MCF 10A (cell line): ENCODE measurements at regions not wholly inside any gene's neighbourhood (a gene's known extent, or its start where the extent isn't known, plus 50 kb on each side); places are given as distances from the start of the nearest gene placed in this dataset.

Experiments used
- BruUV-seq: library from RNA; stranded (reverse); fragments of 400-500 nt; replicated peaks from 2 replicates; lab custom pipeline; 2021; lab: Mats Ljungman, UMichigan
- CTCF ChIA-PET: fragments of 300-600 bp; sonication (Branson Sonifier 250); formaldehyde crosslinking; extraction: SDS; loops from one replicate; lab custom pipeline; 2021; ENCODE audit warnings: antibody characterized with exemption, inconsistent platforms; lab: Yijun Ruan, JAX
- POLR2A ChIA-PET: fragments of 300-600, 350-650 bp; sonication (Branson Sonifier 250); formaldehyde crosslinking; extraction: SDS; loops from one replicate; lab custom pipeline; 2020; ENCODE audit warnings: antibody characterized with exemption, inconsistent platforms; lab: Yijun Ruan, JAX
- DNase-seq: peaks from one replicate; pipeline ENCODE4 v3.0.0-alpha.2; 2018; ENCODE audit not compliant: unreplicated experiment
- H3K27ac Mint-ChIP-seq: one replicate; pipeline ENCODE4 v1.8.0; 2022; ENCODE audit warnings: mild to moderate bottlenecking, low read depth, mixed read lengths; ENCODE audit not compliant: unreplicated experiment
- H3K27me3 Mint-ChIP-seq: one replicate; pipeline ENCODE4 v1.8.0; 2022; ENCODE audit warnings: mixed read lengths; ENCODE audit not compliant: insufficient read depth, unreplicated experiment
- H3K36me3 Mint-ChIP-seq: one replicate; pipeline ENCODE4 v1.8.0; 2022; ENCODE audit warnings: mild to moderate bottlenecking, moderate library complexity, mixed read lengths; ENCODE audit not compliant: insufficient read depth, unreplicated experiment
- H3K4me1 Mint-ChIP-seq: one replicate; pipeline ENCODE4 v1.8.0; 2022; ENCODE audit warnings: mixed read lengths; ENCODE audit not compliant: insufficient read depth, unreplicated experiment
- H3K4me3 Mint-ChIP-seq: one replicate; pipeline ENCODE4 v1.8.0; 2022; ENCODE audit warnings: mild to moderate bottlenecking, moderate library complexity, mixed read lengths; ENCODE audit not compliant: unreplicated experiment
- H3K9me3 Mint-ChIP-seq: one replicate; pipeline ENCODE4 v1.8.0; 2022; ENCODE audit warnings: mixed read lengths; ENCODE audit not compliant: unreplicated experiment
- CTCF ChIP-seq: fragments of 200-600 bp; IDR thresholded peaks from one replicate; pipeline ENCODE4 v1.8.0; 2022; ENCODE audit warnings: antibody characterized with exemption, mild to moderate bottlenecking; ENCODE audit not compliant: unreplicated experiment
- intact Hi-C: fragments of 100-400 bp; cut with micrococcal nuclease; formaldehyde crosslinking; loops from 2 replicates; pipeline ENCODE4 v1.14.1; 2022

- no peaks in the 10 kb centered on the region for H3K27me3 Mint-ChIP-seq
Observed at GRCh38 chr16:14011846-14012245, 59.3 kb upstream of the MRTFB start.

GRCh38 chr16:14013145-14013570 is 58.0 kb upstream of the MRTFB start:
- TF ChIP-seq CTCF = no peak
- Mint-ChIP-seq H3K27me3 (no peaks in the 10 kb centered on the region), H3K36me3 (no peaks in the 10 kb centered on the region), H3K4me1 (peaks cover 20% of the 10 kb centered on the region), H3K27ac (peak overlapping the region; percentile 87), H3K4me3 (peak overlapping the region; percentile 38), H3K9me3 (no peaks in the 10 kb centered on the region)
- intact Hi-C loops = loop anchor here (1.0 to 5.0 kb wide), 2 partner anchors 56 to 91 kb away; partner anchors contain the start of gene ERCC4
- BruUV-seq = no TSS peak
- ChIA-PET POLR2A (interaction anchor here (0.6 to 1.5 kb wide), 5 partner anchors 9 to 293 kb away, joined by 3 to 5 read pairs (median 4); no protein-coding TSS in a partner anchor), CTCF (interaction anchor here (1.0 kb wide), 1 partner anchor 9 kb away, joined by 4 read pairs; no protein-coding TSS in a partner anchor)
- DNase-seq = no peak

More at GRCh38 chr16:14011846-14012245, 59.3 kb upstream of the MRTFB start:
- Mint-ChIP-seq H3K9me3 (no peaks in the 10 kb centered on the region), H3K4me1 (peaks cover 30% of the 10 kb centered on the region), H3K4me3 (no peak overlapping the region), H3K27ac (peak overlapping the region; percentile 40), H3K36me3 (no peaks in the 10 kb centered on the region)
- POLR2A ChIA-PET = no interaction called here
- TF ChIP-seq CTCF = no peak
- DNase-seq = no peak
- intact Hi-C loops = loop anchor here (5.0 kb wide), 1 partner anchor 90 kb away; the partner anchor contains the start of gene ERCC4
- CTCF ChIA-PET = interaction anchor here (0.6 to 0.9 kb wide), 3 partner anchors 42 to 92 kb away, joined by 3 to 5 read pairs (median 5); partner anchors contain the start of gene ERCC4
- no TSS peak for BruUV-seq

- BruUV-seq = no TSS peak
- DNase-seq = peak; percentile 95
- no peak for TF ChIP-seq CTCF
- ChIA-PET POLR2A (interaction anchor here (0.6 to 1.5 kb wide), 5 partner anchors 9 to 293 kb away, joined by 3 to 5 read pairs (median 4); no protein-coding TSS in a partner anchor), CTCF (interaction anchor here (0.5 to 1.0 kb wide), 4 partner anchors 10 to 84 kb away, joined by 3 to 4 read pairs (median 3); no protein-coding TSS in a partner anchor)
- Mint-ChIP-seq H3K9me3 (no peaks in the 10 kb centered on the region), H3K27me3 (no peaks in the 10 kb centered on the region), H3K4me3 (peak overlapping the region; percentile 38), H3K27ac (peak overlapping the region; percentile 87), H3K4me1 (peaks cover 20% of the 10 kb centered on the region), H3K36me3 (no peaks in the 10 kb centered on the region)
- intact Hi-C loops = loop anchor here (1.0 to 5.0 kb wide), 2 partner anchors 56 to 91 kb away; partner anchors contain the start of gene ERCC4
Observed at GRCh38 chr16:14013571-14014283, 57.4 kb upstream of the MRTFB start.

- ChIA-PET POLR2A (interaction anchor here (0.6 to 1.5 kb wide), 3 partner anchors 10 to 152 kb away, joined by 3 to 5 read pairs (median 3); no protein-coding TSS in a partner anchor), CTCF (interaction anchor here (0.5 to 1.0 kb wide), 4 partner anchors 79 to 514 kb away, joined by 3 read pairs; no protein-coding TSS in a partner anchor)
- TSS peak; percentile 73 for BruUV-seq
- Mint-ChIP-seq H3K36me3 (no peaks in the 10 kb centered on the region), H3K27ac (peak overlapping the region; percentile 87), H3K4me3 (peak overlapping the region; percentile 38), H3K9me3 (no peaks in the 10 kb centered on the region), H3K4me1 (peaks cover 20% of the 10 kb centered on the region), H3K27me3 (no peaks in the 10 kb centered on the region)
- DNase-seq = no peak
- no peak for TF ChIP-seq CTCF
- intact Hi-C loops = loop anchor here (5.0 kb wide), 1 partner anchor 92 kb away; the partner anchor contains the start of gene ERCC4
Observed at GRCh38 chr16:14014284-14014625, 56.9 kb upstream of the MRTFB start.
